IPS-15b (cell line): ENCODE measurements at regions not wholly inside any gene's neighbourhood (a gene's known extent, or its start where the extent isn't known, plus 50 kb on each side); places are given as distances from the start of the nearest gene placed in this dataset.

ENCODE experiments used
- H3K27me3 ChIP-seq: one replicate; pipeline ENCODE4 v1.6.1; 2013; ENCODE audit warnings: low read length; ENCODE audit not compliant: control insufficient read depth, insufficient read depth
- H3K36me3 ChIP-seq: one replicate; pipeline ENCODE4 v1.6.1; 2013; ENCODE audit warnings: low read length; ENCODE audit not compliant: control insufficient read depth, insufficient read depth
- H3K4me1 ChIP-seq: one replicate; pipeline ENCODE4 v1.6.1; 2013; ENCODE audit warnings: mild to moderate bottlenecking, low read length; ENCODE audit not compliant: control insufficient read depth, insufficient read depth
- H3K4me3 ChIP-seq: one replicate; pipeline ENCODE4 v1.5.1; 2013; ENCODE audit warnings: low read depth, low read length
- H3K9ac ChIP-seq: one replicate; pipeline ENCODE4 v1.6.1; 2013; ENCODE audit warnings: low read depth, mild to moderate bottlenecking, low read length
- H3K9me3 ChIP-seq: one replicate; pipeline ENCODE4 v1.6.1; 2013; ENCODE audit warnings: mild to moderate bottlenecking, low read length; ENCODE audit not compliant: control insufficient read depth, insufficient read depth

- Histone ChIP-seq H3K4me3 (peak overlapping the region; percentile 22), H3K27me3 (no peaks in the 10 kb centered on the region), H3K9ac (no peak overlapping the region), H3K9me3 (no peaks in the 10 kb centered on the region), H3K4me1 (no peaks in the 10 kb centered on the region), H3K36me3 (peaks cover 29% of the 10 kb centered on the region)
These were observed 93.8 kb downstream of the RFLNA start for GRCh38 chr12:124388679-124389137.

GRCh38 chr12:124388038-124388671, 93.3 kb downstream of the RFLNA start:
- H3K27me3 ChIP-seq: no peaks in the 10 kb centered on the region
- H3K36me3 ChIP-seq: peaks cover 29% of the 10 kb centered on the region
- H3K9me3 ChIP-seq: no peaks in the 10 kb centered on the region
- no peak overlapping the region for H3K9ac ChIP-seq
- no peaks in the 10 kb centered on the region for H3K4me1 ChIP-seq
- H3K4me3 ChIP-seq: no peak overlapping the region

DNA sequence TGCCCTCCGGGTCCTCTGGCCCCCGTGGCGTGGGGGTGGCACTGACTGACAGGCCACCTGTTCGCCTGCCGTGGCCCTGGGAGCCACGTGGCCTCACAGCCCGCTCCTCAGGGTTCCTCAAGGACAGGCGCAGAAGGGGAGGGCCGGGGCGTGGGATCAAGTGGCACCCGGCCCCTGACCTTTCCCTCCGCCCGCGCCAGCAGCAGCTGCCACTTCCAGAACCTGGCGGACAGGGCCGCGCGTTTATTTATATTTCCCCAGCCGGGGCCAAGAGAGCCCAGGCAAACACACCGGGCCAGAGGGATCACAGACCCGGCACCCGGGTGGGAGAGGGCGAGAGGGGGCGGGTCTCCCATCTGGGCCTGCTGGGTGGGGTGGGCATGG, 92.6 kb downstream of the RFLNA start:
- Histone ChIP-seq H3K4me1 (no peaks in the 10 kb centered on the region), H3K9ac (no peak overlapping the region), H3K4me3 (no peak overlapping the region), H3K36me3 (peaks cover 31% of the 10 kb centered on the region), H3K27me3 (no peaks in the 10 kb centered on the region), H3K9me3 (no peaks in the 10 kb centered on the region)

- Histone ChIP-seq H3K4me3 (no peak overlapping the region), H3K9ac (no peak overlapping the region), H3K27me3 (no peaks in the 10 kb centered on the region), H3K36me3 (peaks cover 34% of the 10 kb centered on the region), H3K4me1 (no peaks in the 10 kb centered on the region), H3K9me3 (no peaks in the 10 kb centered on the region)
These were observed 92.0 kb downstream of the RFLNA start for GRCh38 chr12:124386661-124387527.

DNA sequence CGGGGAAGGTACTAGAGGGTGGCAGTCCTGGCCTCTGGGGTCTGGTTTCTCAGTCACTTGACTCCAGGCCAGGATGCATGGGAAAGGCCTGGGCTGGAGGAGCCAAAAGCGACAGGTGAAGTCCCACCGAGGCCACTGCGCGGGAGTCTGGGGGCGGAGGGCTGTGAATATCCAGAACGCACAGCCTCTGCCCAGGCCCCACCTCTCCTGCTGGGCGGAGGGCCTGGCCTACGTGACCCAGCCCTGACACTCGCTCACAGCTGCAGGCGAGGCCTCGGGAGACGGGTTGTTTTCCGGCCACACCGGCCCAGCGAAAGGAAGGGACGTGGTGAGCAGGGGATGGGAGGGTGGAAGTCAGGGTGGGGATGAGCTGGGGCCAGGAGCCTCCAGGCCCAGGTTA, 91.2 kb downstream of the RFLNA start:
- no peak overlapping the region for H3K9ac ChIP-seq
- peaks cover 36% of the 10 kb centered on the region for H3K36me3 ChIP-seq
- H3K4me3 ChIP-seq: no peak overlapping the region
- no peaks in the 10 kb centered on the region for H3K27me3 ChIP-seq
- H3K9me3 ChIP-seq: no peaks in the 10 kb centered on the region
- H3K4me1 ChIP-seq: no peaks in the 10 kb centered on the region

DNA sequence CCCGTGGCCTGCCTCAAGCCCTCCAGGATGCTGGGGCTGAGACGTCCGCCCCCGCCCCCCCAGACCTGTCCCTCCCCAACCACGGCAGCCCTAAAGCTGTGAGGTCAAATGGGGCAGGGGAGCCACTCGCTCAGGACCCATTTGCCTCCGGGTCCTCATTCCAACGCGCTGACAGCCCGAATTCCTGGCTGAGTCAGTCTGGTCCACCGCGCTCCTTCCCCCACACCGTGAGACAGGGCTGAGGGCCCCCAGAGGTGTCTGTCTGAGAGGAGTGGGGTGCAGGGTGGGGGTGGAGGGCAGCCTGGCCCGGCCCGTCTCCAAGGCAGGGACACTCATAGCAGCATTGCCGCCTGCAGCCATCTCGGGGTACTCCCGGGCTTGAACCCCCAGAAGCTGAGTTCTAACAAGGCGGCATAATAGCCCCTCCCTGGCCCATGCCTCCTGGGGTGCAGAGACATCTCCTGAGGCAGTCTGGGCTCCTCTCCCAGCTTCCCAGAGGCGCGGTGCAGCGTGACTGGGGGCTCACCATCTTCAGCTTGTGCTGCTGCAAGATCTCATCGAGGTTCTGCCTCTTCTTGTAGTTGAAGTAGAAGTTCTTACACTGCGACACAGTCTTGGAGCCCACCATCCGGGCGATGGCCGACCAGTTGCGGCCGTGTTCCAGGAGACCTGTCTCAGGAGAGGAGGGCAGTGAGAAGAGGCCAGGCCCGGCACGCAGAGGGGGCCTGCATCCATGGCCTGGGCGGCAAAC, 90.5 kb downstream of the RFLNA start:
- Histone ChIP-seq H3K9me3 (no peaks in the 10 kb centered on the region), H3K36me3 (peaks cover 36% of the 10 kb centered on the region), H3K9ac (no peak overlapping the region), H3K27me3 (no peaks in the 10 kb centered on the region), H3K4me3 (no peak overlapping the region), H3K4me1 (no peaks in the 10 kb centered on the region)

DNA sequence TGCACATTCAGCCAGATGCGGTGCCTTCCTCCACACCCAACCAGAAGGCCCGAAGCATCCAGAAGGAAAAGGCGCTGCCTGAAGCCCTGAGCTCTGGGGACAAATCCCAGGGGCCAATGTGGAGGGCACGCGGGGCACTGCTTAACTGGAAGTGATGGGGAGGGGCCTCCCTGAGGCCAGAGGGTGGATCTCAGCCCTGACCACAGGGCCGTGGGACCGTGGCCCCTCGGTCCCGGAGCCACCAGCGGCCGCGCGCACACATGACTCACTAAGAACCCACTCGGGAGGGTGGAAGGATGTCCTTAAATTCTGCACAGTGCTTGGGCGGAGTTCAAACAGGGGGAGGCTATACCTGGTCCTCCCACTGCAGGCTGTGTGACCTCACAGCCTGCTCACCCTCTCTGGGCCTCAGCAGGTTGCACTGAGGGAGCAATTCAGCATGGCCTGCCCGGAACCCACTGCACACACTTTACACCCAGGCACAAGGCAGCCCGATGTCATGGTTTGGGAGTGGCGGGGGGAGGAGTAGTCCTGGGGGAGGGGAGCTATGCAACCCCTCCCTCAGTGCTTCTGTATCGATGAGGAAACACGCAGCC, 89.5 kb downstream of the RFLNA start:
- no peaks in the 10 kb centered on the region for H3K27me3 ChIP-seq
- no peaks in the 10 kb centered on the region for H3K9me3 ChIP-seq
- peaks cover 39% of the 10 kb centered on the region for H3K36me3 ChIP-seq
- no peak overlapping the region for H3K9ac ChIP-seq
- no peaks in the 10 kb centered on the region for H3K4me1 ChIP-seq
- no peak overlapping the region for H3K4me3 ChIP-seq

DNA sequence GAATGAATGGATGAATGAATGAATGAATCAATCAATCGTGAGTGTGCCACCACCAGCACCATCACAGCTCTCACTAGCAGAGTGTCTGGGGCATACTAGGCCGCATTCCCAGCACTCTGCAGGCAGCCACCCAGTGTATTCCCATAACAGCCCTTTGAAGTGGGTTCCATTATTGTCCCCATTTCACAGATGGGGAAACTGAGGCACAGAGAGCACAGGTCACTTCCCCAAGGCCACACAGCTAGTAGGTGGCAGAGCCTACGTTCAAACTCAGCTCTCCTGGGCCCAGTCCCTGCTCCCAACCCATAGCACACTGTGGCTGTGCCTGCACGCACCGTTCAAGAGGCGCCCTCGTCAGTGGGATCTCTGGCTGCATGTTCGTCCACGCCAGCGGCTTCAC, 88.1 kb downstream of the RFLNA start:
- Histone ChIP-seq H3K4me3 (no peak overlapping the region), H3K4me1 (no peaks in the 10 kb centered on the region), H3K27me3 (no peaks in the 10 kb centered on the region), H3K9ac (no peak overlapping the region), H3K9me3 (no peaks in the 10 kb centered on the region), H3K36me3 (peaks cover 51% of the 10 kb centered on the region)

DNA sequence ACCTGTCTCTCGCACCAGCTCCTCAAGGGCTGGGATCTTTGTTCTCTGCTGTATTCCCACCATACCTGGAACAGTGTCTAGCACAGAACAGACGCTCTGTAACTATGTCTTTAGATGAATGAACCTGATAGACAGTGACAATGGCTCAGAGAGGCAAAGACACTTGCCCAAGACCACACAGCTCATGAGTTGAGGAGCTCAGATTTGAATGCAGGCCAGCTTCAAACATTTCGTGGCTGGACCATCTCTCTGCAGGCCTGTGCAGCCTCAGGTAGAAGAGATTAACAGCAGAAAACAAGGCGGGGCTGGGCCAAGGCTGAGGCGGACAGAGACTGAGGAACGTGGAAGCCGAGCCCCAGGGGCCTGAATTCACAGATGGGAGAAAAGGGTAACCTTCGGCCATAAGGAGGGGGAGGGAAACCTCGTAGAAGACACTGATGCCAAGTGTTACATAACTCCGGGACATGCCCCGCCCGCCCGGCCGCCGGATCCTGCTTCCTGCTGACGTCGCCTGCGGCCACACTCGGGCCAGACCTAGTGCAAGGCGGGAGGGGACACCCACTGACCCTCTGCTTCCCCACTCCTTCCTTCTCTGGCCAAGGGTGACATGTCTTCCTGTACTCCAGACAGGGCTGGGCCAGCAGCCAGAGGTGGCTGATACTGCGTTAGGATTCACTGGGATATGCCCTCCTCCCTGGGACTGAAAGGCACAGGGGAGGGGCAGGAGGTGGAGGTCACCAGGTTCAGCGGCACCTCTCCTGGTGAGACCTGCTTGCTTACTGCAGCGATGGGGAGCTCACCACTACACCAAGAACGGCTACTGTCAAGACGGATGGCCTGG, 86.8 kb downstream of the RFLNA start:
- Histone ChIP-seq H3K36me3 (peaks cover 60% of the 10 kb centered on the region), H3K9ac (no peak overlapping the region), H3K4me3 (no peak overlapping the region), H3K27me3 (no peaks in the 10 kb centered on the region), H3K9me3 (no peaks in the 10 kb centered on the region), H3K4me1 (no peaks in the 10 kb centered on the region)

DNA sequence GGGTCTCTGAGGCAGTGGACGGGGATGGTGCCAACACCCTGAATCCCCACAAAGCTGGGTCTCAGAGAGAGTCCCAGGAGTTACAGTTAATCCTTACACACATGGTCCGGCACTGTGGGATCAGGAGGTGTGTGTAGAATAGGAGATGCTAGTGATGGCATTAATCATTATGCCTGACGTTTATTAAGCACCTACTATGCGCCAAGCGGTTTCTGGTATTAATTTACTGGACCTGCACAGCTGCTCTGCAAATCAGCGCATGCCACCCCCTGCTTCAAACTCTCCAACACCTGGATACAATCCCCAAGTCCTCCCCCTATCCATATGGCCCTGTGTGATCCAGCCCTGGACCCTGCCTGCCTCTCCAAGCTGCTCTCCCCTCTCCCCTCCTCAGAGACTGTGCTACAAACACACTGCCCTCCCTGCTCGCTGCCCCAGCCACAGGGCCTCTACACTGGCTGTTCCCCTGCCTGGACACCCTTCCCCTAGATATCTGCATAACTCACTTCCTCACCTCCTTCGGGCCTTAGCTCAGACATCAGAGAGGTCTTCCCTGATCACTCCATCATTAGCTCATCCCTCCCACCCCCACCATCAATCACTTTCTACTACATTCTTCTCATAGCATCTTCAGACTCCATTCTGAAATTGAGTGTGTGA, 86.0 kb downstream of the RFLNA start:
- no peaks in the 10 kb centered on the region for H3K9me3 ChIP-seq
- H3K36me3 ChIP-seq: peaks cover 60% of the 10 kb centered on the region
- H3K4me1 ChIP-seq: no peaks in the 10 kb centered on the region

More for the DNA sequence above, 86.0 kb downstream of the RFLNA start:
- Histone ChIP-seq H3K9ac (no peak overlapping the region), H3K4me3 (no peak overlapping the region), H3K27me3 (no peaks in the 10 kb centered on the region)
